ENCODE measurements at regions not wholly inside any gene's neighbourhood (a gene's known extent, or its start where the extent isn't known, plus 50 kb on each side); places are given as distances from the start of the nearest gene placed in this dataset.

GRCh38 chr18:986552-986951 lies 81.9 kb downstream of the ADCYAP1 start:
- Histone ChIP-seq H3K79me2 (ENCODE audit: insufficient read depth, low read length) (no peaks in the 10 kb centered on the region), H3K36me3 (ENCODE audit: insufficient read depth, low read length) (no peaks in the 10 kb centered on the region), H3K4me3 (ENCODE audit: insufficient read depth, low read length) (no peak overlapping the region), H3K27me3 (ENCODE audit: insufficient read depth, low read length) (no peaks in the 10 kb centered on the region), H3K4me1 (ENCODE audit: insufficient read depth, low read length) (no peaks in the 10 kb centered on the region), H3K27ac (ENCODE audit: low read depth, low read length) (no peak overlapping the region), H3K4me2 (ENCODE audit: insufficient read depth, low read length) (no peak overlapping the region), H3K9me3 (ENCODE audit: low read depth, low read length) (no peaks in the 10 kb centered on the region), H2AFZ (ENCODE audit: low read length) (no peak overlapping the region), H4K20me1 (ENCODE audit: insufficient read depth, low read length) (no peaks in the 10 kb centered on the region)
- TF ChIP-seq, protein P1, sequence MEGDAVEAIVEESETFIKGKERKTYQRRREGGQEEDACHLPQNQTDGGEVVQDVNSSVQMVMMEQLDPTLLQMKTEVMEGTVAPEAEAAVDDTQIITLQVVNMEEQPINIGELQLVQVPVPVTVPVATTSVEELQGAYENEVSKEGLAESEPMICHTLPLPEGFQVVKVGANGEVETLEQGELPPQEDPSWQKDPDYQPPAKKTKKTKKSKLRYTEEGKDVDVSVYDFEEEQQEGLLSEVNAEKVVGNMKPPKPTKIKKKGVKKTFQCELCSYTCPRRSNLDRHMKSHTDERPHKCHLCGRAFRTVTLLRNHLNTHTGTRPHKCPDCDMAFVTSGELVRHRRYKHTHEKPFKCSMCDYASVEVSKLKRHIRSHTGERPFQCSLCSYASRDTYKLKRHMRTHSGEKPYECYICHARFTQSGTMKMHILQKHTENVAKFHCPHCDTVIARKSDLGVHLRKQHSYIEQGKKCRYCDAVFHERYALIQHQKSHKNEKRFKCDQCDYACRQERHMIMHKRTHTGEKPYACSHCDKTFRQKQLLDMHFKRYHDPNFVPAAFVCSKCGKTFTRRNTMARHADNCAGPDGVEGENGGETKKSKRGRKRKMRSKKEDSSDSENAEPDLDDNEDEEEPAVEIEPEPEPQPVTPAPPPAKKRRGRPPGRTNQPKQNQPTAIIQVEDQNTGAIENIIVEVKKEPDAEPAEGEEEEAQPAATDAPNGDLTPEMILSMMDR (IDR thresholded peaks at IDR 0.05; ENCODE audit: extremely low read depth, low read depth, low read length), result no peak
- DNase-seq (ENCODE audit: insufficient read length, low spot score, missing footprints), result no peak

GRCh38 chr18:987325-988186 lies 82.9 kb downstream of the ADCYAP1 start:
- Histone ChIP-seq H3K36me3 (ENCODE audit: insufficient read depth, low read length) (no peaks in the 10 kb centered on the region), H4K20me1 (ENCODE audit: insufficient read depth, low read length) (no peaks in the 10 kb centered on the region), H3K4me2 (ENCODE audit: insufficient read depth, low read length) (no peak overlapping the region), H3K27me3 (ENCODE audit: insufficient read depth, low read length) (no peaks in the 10 kb centered on the region), H3K79me2 (ENCODE audit: insufficient read depth, low read length) (no peaks in the 10 kb centered on the region), H2AFZ (ENCODE audit: low read length) (no peak overlapping the region), H3K4me1 (ENCODE audit: insufficient read depth, low read length) (no peaks in the 10 kb centered on the region), H3K4me3 (ENCODE audit: insufficient read depth, low read length) (no peak overlapping the region), H3K9me3 (ENCODE audit: low read depth, low read length) (no peaks in the 10 kb centered on the region), H3K27ac (ENCODE audit: low read depth, low read length) (peak overlapping the region; percentile 41)
- DNase-seq (ENCODE audit: insufficient read length, low spot score, missing footprints), result peak; percentile 26
- TF ChIP-seq, protein P1 (IDR thresholded peaks at IDR 0.05; ENCODE audit: extremely low read depth, low read depth, low read length), result no peak

GRCh38 chr18:989425-989824 lies 84.8 kb downstream of the ADCYAP1 start:
- no peaks in the 10 kb centered on the region for H4K20me1 ChIP-seq (ENCODE audit: insufficient read depth, low read length)
- no peak overlapping the region for H2AFZ ChIP-seq (ENCODE audit: low read length)
- H3K79me2 ChIP-seq (ENCODE audit: insufficient read depth, low read length), result no peaks in the 10 kb centered on the region
- H3K4me2 ChIP-seq (ENCODE audit: insufficient read depth, low read length), result no peak overlapping the region
- no peak overlapping the region for H3K27ac ChIP-seq (ENCODE audit: low read depth, low read length)
- no peak overlapping the region for H3K4me3 ChIP-seq (ENCODE audit: insufficient read depth, low read length)
- TF ChIP-seq, protein P1 (IDR thresholded peaks at IDR 0.05; ENCODE audit: extremely low read depth, low read depth, low read length), result no peak
- no peaks in the 10 kb centered on the region for H3K4me1 ChIP-seq (ENCODE audit: insufficient read depth, low read length)
- H3K27me3 ChIP-seq (ENCODE audit: insufficient read depth, low read length), result no peaks in the 10 kb centered on the region
- H3K36me3 ChIP-seq (ENCODE audit: insufficient read depth, low read length), result no peaks in the 10 kb centered on the region
- no peaks in the 10 kb centered on the region for H3K9me3 ChIP-seq (ENCODE audit: low read depth, low read length)
- DNase-seq (ENCODE audit: insufficient read length, low spot score, missing footprints), result no peak

DNA sequence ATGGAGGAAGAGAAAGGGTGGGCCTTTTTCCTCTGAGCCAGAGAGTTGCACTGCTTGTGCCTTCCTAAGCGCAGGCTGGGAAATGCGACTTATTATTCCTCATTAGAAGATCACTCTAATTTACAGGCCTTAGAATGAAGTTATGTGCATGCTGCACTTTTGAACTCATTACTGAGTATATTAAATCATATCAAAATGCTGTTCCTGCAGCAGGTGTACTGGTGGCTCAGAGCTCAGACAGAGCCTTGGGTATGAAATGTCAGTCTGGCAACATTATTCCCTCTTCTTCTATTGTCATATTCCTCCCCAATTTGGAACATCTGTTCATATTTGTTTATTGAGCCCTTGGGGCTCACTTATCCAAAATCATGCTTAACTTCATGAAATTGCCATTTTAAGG lies 85.5 kb downstream of the ADCYAP1 start:
- H3K27ac ChIP-seq (ENCODE audit: low read depth, low read length), result no peak overlapping the region
- TF ChIP-seq, protein P1 (IDR thresholded peaks at IDR 0.05; ENCODE audit: extremely low read depth, low read depth, low read length), result no peak
- H3K79me2 ChIP-seq (ENCODE audit: insufficient read depth, low read length), result no peaks in the 10 kb centered on the region
- H3K9me3 ChIP-seq (ENCODE audit: low read depth, low read length), result no peaks in the 10 kb centered on the region
- no peaks in the 10 kb centered on the region for H3K4me1 ChIP-seq (ENCODE audit: insufficient read depth, low read length)
- H3K4me3 ChIP-seq (ENCODE audit: insufficient read depth, low read length), result no peak overlapping the region
- no peaks in the 10 kb centered on the region for H4K20me1 ChIP-seq (ENCODE audit: insufficient read depth, low read length)
- DNase-seq (ENCODE audit: insufficient read length, low spot score, missing footprints), result no peak
- no peaks in the 10 kb centered on the region for H3K27me3 ChIP-seq (ENCODE audit: insufficient read depth, low read length)
- no peak overlapping the region for H3K4me2 ChIP-seq (ENCODE audit: insufficient read depth, low read length)
- no peaks in the 10 kb centered on the region for H3K36me3 ChIP-seq (ENCODE audit: insufficient read depth, low read length)
- no peak overlapping the region for H2AFZ ChIP-seq (ENCODE audit: low read length)

Data from osteoblast (primary cell).